Breast epithelium (tissue), 4 donors: ENCODE measurements at regions not wholly inside any gene's neighbourhood (a gene's known extent, or its start where the extent isn't known, plus 50 kb on each side); places are given as distances from the start of the nearest gene placed in this dataset.

Source experiments
- DNase-seq, 2 donors: peaks; one replicate each; pipeline ENCODE4 v3.0.0-alpha.2; 2019; ENCODE audit warnings: low spot score in 2 of 2
- H3K27ac ChIP-seq, 2 donors: fragments of 200-600 bp; sonication (generic) in 1 of 2; one replicate each; pipeline ENCODE4 v1.5.1; 2016 to 2019; ENCODE audit warnings: mild to moderate bottlenecking in 1 of 2
- H3K27me3 ChIP-seq, 2 donors: fragments of 200-600 bp; sonication (generic) in 1 of 2; one replicate each; pipeline versions ENCODE4 v1.5.1 to v1.6.0; 2017 to 2019; ENCODE audit warnings: control low read depth in 1 of 2, mild to moderate bottlenecking in 1 of 2
- H3K36me3 ChIP-seq: fragments of 200-600 bp; one replicate; pipeline ENCODE4 v1.5.1; 2019
- H3K4me1 ChIP-seq, 2 donors: fragments of 200-600 bp; sonication (generic); one replicate each; pipeline ENCODE4 v1.5.1; 2016 to 2019; ENCODE audit warnings: control low read depth in 1 of 2
- H3K4me3 ChIP-seq, 3 donors: fragments of 200-600 bp; sonication (generic); 1 replicate in 2 of 3; 2 replicates in 1 of 3; pipeline ENCODE4 v1.5.1; 2016 to 2019; ENCODE audit warnings: mild to moderate bottlenecking in 3 of 3, moderate library complexity in 2 of 3
- H3K9me3 ChIP-seq, 2 donors: fragments of 200-600 bp; sonication (generic) in 1 of 2; one replicate each; pipeline ENCODE4 v1.5.1; 2016 to 2019; ENCODE audit warnings: control low read depth in 1 of 2
- CTCF ChIP-seq, 3 donors: fragments of 450-650 bp; IDR thresholded peaks; one replicate each; pipeline ENCODE4 v1.5.1; 2016 to 2017; ENCODE audit warnings: antibody characterized with exemption in 3 of 3, mild to moderate bottlenecking in 3 of 3, moderate library complexity in 3 of 3
- POLR2A ChIP-seq: fragments of 450-650 bp; IDR thresholded peaks from one replicate; pipeline ENCODE4 v1.6.1; 2016; ENCODE audit warnings: antibody characterized with exemption, mild to moderate bottlenecking, moderate library complexity
- POLR2AphosphoS5 ChIP-seq, 3 donors: sonication (generic); formaldehyde crosslinking; IDR thresholded peaks; one replicate each; pipeline ENCODE4 v1.6.1; 2017; ENCODE audit warnings: antibody characterized with exemption in 3 of 3
- intact Hi-C: fragments of 100-400 bp; cut with DNase I; formaldehyde crosslinking; loops from one replicate; pipeline ENCODE4 v1.15.1; 2023; ENCODE audit warnings: low total_unique reads

GRCh38 chr5:125290935-125291334, 544.5 kb upstream of the ZNF608 start:
- Histone ChIP-seq H3K27ac (no peak overlapping the region), H3K36me3 (no peaks in the 10 kb centered on the region), H3K9me3 (no peaks in the 10 kb centered on the region), H3K4me1 (no peaks in the 10 kb centered on the region), H3K4me3 (no peak overlapping the region), H3K27me3 (no peaks in the 10 kb centered on the region)
- DNase-seq: no peak
- intact Hi-C loops: no loop called here
- TF ChIP-seq POLR2AphosphoS5 (IDR thresholded peaks at IDR 0.05): no peak
- no peak for TF ChIP-seq POLR2A
- TF ChIP-seq CTCF (IDR thresholded peaks at IDR 0.05): no peak

GRCh38 chr5:125291447-125291846, 545.0 kb upstream of the ZNF608 start:
- Histone ChIP-seq H3K4me1 (no peaks in the 10 kb centered on the region), H3K4me3 (no peak overlapping the region), H3K36me3 (no peaks in the 10 kb centered on the region), H3K9me3 (no peaks in the 10 kb centered on the region), H3K27me3 (no peaks in the 10 kb centered on the region), H3K27ac (no peak overlapping the region)
- DNase-seq: no peak
- TF ChIP-seq POLR2AphosphoS5 (IDR thresholded peaks at IDR 0.05): no peak
- no peak for TF ChIP-seq POLR2A
- TF ChIP-seq CTCF (IDR thresholded peaks at IDR 0.05): no peak
- intact Hi-C loops: no loop called here

- DNase-seq: no peak
- no peak for TF ChIP-seq POLR2AphosphoS5 (IDR thresholded peaks at IDR 0.05)
- Histone ChIP-seq H3K27ac (no peak overlapping the region), H3K36me3 (no peaks in the 10 kb centered on the region), H3K9me3 (no peaks in the 10 kb centered on the region), H3K4me3 (no peak overlapping the region), H3K4me1 (no peaks in the 10 kb centered on the region), H3K27me3 (no peaks in the 10 kb centered on the region)
- intact Hi-C loops: no loop called here
Measured at GRCh38 chr5:125293223-125293622, 546.8 kb upstream of the ZNF608 start.

- Histone ChIP-seq H3K27me3 (no peaks in the 10 kb centered on the region), H3K4me3 (no peak overlapping the region), H3K36me3 (no peaks in the 10 kb centered on the region), H3K9me3 (no peaks in the 10 kb centered on the region), H3K4me1 (no peaks in the 10 kb centered on the region), H3K27ac (no peak overlapping the region)
- no peak for TF ChIP-seq POLR2A
- no peak for TF ChIP-seq POLR2AphosphoS5 (IDR thresholded peaks at IDR 0.05)
- no peak for TF ChIP-seq CTCF (IDR thresholded peaks at IDR 0.05)
- intact Hi-C loops: no loop called here
- no peak for DNase-seq
Measured at GRCh38 chr5:125293726-125294125, 547.3 kb upstream of the ZNF608 start.

GRCh38 chr5:125294844-125295243, 548.4 kb upstream of the ZNF608 start:
- Histone ChIP-seq H3K4me1 (no peaks in the 10 kb centered on the region), H3K9me3 (no peaks in the 10 kb centered on the region), H3K36me3 (no peaks in the 10 kb centered on the region), H3K27ac (no peak overlapping the region), H3K4me3 (no peak overlapping the region), H3K27me3 (no peaks in the 10 kb centered on the region)
- no peak for DNase-seq
- TF ChIP-seq POLR2AphosphoS5 (IDR thresholded peaks at IDR 0.05) (no peak), CTCF (IDR thresholded peaks at IDR 0.05) (no peak), POLR2A (no peak)
- intact Hi-C loops: no loop called here

- TF ChIP-seq POLR2A: no peak
- TF ChIP-seq POLR2AphosphoS5 (IDR thresholded peaks at IDR 0.05): no peak
- no peak for TF ChIP-seq CTCF (IDR thresholded peaks at IDR 0.05)
- DNase-seq: no peak
- no peaks in the 10 kb centered on the region for H3K36me3 ChIP-seq
- no peak overlapping the region for H3K27ac ChIP-seq
- intact Hi-C loops: no loop called here
- H3K9me3 ChIP-seq: no peaks in the 10 kb centered on the region
- no peaks in the 10 kb centered on the region for H3K4me1 ChIP-seq
- H3K4me3 ChIP-seq: no peak overlapping the region
- no peaks in the 10 kb centered on the region for H3K27me3 ChIP-seq
Measured at GRCh38 chr5:125295405-125295872, 549.0 kb upstream of the ZNF608 start.
